Bone marrow (tissue), 2 donors: ENCODE measurements at regions not wholly inside any gene's neighbourhood (a gene's known extent, or its start where the extent isn't known, plus 50 kb on each side); places are given as distances from the start of the nearest gene placed in this dataset.

Experiments
- DNase-seq, 2 donors: peaks; one replicate each; lab custom pipeline; 2025; lab: John Stamatoyannopoulos, UW

DNA sequence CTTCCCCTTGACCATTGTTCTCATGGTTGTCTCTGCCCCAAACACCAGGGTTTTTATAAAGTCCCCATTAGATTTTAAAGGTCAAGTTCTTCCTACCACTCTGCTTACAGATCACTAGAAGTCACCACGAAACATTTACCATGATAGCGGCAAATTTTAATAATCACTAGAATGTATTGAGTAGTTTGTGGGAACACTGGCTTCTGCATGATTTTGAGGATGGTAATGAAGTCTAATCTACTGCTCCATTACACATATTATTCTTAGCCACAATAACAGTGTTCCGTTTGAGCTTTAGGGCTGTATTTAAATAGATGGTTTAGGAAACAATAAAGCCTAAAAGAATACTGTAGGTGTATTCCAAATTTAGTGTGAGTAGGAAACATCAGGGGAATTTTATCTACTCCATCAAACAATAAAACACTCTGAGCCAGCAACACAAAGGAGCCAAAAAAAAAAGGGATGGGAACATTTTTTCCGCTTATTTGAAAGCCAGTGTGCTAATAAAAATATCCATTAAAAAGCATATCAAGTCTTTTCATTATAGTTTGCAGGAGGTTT, 49.7 kb downstream of the KLF12 start:
- no peak for DNase-seq

DNA sequence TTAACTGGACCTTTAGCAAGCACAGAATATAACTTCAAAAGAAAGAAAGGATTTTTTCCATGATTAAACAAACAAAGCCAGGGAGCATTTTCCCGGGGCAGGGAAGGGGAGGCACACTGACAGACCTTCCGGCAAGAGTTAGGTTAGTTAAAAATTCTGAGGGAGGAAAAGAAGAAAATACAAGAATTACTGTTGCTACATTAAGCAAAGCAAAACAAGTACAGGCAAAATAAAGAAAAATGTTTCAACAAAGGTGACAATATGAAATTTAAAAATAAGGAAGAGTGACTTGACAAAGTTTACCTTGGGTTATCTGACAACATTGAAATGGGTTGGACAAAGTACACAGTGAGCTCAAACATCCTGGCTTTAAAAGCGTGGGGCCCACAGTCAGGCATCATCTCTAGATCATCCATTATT, 51.5 kb downstream of the KLF12 start:
- no peak for DNase-seq

DNA sequence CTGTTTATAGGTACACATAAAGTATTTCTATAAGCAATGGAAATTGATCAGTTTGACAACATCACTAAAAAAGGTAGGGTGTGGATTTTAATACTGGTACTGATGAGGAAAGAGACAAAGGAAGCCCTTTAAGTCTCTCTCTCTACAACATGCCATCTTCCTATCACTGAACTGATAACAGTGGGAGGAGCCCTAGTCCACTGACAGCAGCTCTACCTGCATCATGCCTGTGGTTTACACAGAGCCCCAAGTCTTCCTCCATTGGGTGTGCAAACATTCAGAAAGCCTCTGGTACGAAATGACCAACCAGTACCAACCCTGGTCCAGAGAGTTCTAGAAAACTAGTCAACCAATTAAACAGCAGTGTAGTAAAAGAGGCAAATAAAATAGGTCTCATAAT, 53.4 kb downstream of the KLF12 start:
- no peak for DNase-seq

DNA sequence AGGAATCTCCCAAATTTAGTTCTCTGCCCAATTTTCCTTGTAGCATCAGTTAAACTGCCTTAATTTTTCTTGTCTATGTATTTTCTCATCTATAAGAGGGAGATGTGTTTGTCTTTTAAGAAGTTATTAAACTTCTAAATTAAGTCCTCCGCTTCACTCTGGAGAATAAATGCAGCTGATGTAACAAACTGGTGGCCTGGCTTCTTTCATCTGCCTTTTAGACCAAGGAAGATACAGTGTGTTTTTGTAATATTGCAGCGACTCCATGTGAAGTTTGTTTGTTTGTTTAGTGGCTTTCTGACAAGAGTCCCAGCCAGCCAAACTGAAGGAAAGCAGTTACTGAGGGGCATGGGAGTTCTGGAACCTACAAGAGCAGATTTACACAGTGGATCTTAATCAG, 56.4 kb downstream of the KLF12 start:
- DNase-seq: no peak

DNA sequence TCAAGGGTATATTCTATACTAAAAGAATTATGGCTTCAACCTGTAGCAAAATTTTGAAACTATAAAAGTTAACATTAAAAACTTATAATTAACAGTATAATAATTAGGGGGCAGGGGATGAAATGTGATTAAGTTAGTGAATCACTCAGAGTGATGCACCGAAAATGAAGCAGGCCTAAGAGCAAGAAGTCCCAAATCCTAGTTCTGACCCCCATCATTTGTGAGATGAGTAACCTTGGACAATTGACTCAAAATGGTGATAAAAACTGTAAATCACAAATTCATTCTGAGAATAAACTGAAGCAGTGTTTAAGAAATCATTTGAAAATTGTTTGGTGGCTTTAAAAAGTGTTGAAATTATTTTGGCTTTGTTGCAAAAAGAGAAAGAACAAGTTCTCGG, 56.8 kb downstream of the KLF12 start:
- no peak for DNase-seq

DNA sequence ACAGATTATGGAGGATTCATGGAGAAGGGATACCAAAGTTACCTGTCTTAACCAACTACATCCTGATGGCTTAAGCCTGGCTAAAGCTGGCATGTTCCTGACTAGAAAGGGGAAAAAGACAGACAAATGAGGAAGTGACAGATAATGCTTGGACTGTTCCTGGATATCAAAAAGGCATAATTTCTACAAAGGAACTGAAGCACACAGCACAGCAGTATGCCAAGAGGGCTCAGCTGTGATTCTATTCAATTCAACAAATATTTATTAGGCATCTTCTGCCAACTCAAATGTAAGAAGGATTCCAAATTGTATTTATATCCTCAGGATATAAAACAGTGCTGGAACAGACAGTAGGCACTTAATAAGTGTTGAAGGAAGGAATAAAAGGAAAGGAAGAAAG, 59.5 kb downstream of the KLF12 start:
- no peak for DNase-seq

DNA sequence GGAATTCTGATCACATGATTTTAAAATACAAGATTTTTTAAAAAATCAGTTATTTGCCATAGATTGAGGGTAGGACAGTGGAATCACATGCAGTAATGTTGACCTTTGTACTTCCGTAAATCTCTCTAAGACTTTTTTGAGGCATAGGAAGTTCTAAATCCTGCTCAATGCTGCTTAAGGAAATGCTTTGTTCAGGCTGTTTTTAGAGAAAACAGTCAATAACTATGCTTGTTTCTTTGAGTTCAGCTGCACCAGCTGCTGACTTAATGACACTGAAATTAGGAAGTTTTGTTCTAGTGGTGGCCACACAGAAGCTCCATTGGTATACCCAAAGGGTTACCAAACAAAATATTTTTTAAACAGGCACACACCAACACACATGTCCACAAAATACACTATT, 60.9 kb downstream of the KLF12 start:
- no peak for DNase-seq

DNA sequence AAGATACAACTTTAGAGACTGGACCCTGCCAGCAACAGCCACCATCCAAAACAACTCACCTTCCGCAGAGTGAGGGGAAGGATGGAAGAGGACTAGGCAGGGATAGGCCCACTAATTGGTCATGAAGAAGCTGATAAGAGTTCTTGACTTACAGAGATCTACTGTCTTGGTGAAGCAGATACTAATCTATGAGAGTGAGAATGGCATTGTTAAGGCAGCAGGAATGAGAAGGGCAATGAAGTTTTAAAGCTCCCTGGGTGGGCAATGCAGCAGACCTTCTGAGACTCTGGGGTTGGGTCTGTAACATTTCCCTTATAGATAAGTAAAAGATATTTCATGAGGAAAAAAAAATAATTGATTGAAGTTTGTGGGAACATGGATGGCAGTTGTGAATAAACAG, 63.7 kb downstream of the KLF12 start:
- no peak for DNase-seq

DNA sequence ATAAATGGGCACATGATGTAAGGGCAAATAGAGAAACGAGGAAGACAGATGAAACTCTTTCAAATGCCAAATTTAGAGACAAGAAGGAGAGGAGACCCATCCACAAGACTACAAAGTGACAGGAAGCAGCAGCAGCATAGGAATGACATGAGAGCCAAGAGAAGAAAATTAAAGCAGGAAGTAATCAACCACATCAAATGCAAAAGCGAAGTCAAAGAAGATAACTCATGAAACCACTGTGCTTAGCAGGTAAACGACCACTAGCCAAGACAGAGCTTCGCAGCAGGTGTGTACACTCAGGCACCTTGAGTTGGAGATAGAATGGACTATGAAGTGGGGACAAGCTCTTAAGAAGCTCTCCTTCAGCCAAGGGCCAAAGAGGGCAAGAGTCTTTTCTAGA, 64.1 kb downstream of the KLF12 start:
- no peak for DNase-seq

DNA sequence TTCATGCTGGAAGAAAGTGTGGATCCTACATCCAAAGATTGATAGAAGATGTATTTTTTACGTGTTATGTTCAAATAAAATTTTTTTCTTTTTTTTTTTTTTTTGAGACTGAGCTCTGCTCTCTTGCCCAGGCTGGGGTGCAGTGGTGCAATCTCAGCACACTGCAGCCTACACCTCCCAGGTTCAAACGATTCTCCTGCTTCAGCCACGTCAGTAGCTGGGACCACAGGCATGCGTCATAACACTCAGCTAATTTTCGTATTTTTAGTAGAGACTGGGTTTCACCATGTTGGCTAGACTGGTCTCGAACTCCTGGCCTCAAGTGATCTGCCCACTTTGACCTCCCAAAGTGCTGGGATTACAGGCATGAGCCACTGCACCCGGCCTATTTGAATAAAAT, 65.7 kb downstream of the KLF12 start:
- DNase-seq: no peak

DNA sequence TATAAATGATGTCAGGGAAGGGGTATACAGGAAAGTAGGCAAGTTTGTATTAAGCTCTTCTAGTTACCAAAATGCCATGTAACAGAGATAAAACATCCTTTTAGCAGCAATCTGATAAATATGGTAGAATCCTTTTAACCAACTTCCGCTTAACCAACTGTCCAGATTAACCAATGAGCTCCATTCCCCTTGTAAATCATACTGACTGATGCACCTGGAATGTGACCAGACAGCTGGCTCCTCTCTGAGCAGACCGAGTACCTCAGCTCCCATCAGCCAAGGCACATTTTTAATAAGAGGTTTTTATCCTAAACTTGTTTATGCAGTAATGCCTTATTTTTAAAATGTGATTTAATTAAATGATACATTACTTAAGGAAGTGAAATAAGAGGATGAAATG, 66.4 kb downstream of the KLF12 start:
- DNase-seq: no peak

DNA sequence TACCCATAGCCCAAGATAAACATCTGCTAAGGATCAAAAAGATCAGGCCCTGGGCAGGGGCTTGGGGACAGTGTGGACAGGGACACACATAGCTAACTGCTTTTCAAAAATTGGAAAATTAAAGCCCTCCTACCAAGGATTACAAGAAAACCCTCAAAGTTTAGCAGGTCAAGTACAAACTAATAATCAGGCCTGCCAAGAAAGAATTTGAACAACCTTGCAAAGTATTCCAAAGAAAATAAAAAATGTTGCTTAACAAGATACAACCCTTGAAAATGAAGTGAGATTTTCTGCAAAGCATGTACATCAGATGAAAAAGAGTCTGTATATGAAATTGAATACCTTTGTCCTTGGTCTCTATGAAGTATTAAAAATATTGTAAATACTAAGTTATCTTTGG, 67.3 kb downstream of the KLF12 start:
- DNase-seq: no peak

DNA sequence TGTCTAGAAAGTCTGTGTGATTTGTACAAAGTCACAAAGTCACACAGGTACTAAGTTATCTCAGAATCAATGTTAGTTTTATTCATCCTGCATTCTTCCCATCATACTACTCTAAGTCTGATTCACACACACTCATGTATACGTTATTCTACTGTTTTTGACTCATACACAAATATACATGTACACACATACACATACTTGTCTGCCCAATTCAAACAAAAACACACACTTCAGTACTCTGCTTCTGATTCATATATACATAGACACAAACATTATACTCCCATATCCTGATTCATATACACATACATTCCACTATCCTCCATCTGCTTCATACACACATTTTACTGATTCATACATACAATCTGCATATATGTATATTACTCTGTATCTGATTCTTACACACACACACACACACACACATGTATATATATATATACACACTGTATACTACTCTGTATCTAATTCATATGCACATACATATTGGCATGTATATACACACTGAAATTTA, 69.3 kb downstream of the KLF12 start:
- no peak for DNase-seq

DNA sequence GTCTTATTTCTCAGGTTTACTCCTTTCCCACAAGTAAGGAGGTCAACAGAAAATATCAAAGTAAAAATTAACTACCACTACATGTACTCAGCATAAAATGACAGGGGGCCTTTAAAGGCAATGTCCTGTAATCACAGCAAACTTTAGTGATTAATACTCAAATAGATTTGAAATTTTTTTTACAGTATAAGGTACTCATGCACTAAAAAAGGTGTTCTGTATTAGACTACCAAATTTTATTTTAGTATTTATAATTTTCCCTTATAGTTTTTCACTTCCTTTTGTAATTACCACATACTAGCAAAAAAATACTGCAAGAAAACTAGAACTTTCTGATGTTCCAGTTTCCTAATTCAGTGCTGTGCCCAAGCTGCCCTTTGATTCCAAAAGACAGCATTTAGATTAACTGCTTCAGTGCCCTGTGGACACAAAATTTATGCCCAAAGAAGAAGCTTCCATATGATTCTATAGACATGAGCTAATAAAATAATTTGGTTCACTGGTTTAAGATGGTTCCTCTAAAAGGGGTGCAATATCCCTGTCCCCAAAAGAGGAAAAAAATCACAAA, 70.6 kb downstream of the KLF12 start:
- no peak for DNase-seq

DNA sequence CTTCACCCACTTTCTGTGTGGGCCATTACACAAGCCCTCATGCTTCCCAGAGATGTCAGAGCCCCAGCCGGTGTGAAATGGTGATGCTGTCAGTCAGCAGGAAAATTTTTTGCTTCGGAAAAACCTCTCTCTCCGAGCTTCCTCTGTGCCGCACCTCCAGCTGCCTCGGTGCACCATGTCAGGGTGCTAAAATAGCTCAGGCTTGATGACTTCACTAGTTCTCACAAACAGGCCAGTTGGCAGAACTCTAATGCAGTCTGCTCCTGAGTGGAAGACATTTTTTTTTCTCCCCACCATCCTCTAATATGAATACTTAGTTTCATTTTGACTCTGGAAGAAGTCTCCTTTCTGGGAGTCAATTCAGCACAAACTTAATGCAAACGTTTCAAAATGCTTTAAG, 71.3 kb downstream of the KLF12 start:
- no peak for DNase-seq

DNA sequence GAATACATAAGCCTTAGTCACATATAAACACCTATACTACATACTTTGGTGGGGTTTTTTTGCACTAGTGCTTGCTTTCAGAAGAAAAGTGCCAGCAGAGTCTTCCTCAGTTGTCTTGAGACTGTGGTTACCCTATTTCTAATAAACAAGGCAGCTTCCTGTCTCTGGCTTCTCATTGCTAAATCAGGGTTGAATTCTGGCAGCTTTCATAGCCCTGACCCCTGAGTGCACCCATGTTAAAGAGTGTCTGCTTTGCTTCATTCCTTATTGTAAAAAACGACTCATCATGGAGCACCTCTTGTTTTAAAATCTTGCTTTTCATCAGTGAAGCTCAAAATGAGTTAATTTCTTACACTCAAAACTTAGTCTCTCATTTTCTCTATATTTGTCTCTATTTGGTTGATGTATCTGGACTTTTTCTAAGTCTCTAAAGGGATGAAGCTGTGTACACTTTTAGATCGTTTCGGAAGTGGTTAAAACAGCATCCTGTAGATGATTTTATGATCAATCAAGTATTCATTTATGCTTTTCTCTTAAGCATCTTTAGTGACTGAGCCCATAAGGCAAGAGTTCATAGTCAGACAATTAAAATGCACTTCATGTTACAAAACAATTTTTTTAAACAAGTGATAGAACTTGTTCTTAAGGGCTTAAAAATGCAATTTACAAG, 72.1 kb downstream of the KLF12 start:
- DNase-seq: no peak

DNA sequence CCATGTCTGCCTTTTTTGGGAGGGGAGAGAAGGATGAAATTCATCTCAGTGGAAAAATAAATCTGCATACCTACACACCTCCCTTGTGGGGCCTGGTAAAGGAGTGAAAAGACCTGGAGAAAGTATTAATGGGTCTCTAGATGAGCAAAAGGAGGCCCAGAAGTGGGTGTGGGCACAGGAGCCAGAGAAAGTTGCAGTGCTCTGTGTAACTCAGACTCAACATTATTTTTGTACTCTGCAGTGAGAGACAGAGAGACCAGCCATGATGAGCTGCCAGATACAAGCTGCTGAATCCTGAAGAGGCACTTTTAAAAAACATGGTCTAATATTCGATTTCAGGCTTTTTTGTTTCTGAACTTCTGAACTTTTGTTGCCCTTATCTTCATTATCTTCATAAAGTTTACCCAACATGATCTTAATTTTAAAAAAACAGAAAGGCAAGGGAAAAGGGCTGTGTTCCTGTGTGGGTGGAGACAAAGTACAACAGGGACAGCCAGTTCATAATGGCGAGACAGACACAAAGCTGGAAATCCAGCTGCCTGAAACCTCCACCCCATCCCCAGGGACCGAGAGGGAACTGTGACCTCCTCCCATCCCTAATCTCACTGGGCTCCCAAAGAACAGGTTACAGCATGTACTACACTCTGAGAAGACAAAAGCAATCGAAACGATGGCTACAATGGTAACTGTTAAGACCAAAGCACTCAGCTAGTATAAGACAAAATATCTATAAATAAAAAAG, 77.2 kb downstream of the KLF12 start:
- no peak for DNase-seq

DNA sequence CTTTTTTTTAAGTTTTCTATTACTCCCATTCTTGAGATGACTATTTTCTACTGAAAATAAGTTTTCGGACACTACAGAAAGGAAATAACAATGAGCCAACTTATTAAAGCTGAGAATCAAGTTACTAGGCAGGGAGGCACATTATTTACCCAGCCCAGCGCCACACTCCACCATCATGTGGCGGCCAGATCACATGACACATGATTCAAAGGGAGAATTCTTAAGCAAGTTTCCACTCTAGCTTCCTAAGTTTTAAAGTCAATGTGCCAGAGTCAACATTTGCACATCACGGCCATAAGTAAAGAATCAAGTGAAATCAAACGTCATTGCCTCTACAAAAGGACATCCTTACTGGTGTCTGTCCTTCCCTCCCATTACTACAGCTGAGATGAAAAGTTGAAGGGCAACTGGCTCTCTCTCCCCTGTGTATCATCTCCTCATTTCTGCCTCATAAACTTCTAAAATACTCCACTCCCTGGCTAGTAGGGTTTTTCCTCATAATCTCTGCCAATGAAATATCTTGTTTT, 81.7 kb downstream of the KLF12 start:
- DNase-seq: no peak

DNA sequence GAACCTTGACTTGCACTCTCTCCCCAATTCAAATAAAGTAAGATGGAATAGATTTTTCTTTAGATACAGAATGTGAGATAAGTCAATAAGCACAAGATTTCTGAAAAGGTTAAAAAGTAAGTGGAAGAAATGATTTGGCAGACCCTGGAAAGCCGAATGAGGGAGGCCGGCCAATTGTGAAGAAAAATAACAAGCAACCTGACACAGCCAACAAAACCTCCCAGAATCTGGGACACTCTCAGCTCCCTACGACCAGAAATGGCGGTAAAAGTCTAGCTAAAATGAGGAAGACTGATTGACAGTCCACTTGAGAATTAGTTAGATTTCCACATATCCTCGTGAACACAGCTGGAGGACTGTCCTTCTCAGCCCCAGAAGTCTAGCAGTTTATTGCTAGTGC, 85.4 kb downstream of the KLF12 start:
- DNase-seq: no peak

DNA sequence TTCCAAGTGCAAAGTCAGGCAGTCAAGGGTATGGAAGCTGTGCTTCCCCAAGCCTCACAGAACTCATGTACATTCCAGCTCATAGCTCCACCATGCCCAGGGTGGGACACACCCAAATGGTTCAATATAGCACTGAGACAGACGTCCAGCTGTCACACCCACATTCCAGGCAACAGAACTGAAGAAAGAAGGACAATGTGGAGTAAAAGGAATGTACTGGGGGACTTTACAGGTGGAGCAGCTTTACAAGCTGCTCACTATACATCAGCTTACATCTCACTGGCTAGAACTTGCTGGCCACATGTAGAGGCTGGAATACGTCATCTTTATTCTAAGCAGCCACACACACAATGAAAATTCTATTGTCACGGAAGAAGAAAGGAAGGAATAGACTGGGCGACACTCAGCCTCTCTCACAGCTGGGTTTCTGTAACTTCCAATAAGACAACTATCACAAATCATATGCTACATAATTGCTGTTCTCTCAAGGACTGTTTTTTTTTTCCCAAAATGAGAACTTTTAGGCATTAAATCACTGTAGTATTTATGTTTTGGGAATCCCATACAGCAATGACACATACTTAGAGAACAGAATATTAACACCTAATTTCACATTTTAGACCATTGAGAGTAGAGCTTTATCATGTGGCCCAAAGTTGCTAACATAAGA, 86.1 kb downstream of the KLF12 start:
- DNase-seq: no peak

DNA sequence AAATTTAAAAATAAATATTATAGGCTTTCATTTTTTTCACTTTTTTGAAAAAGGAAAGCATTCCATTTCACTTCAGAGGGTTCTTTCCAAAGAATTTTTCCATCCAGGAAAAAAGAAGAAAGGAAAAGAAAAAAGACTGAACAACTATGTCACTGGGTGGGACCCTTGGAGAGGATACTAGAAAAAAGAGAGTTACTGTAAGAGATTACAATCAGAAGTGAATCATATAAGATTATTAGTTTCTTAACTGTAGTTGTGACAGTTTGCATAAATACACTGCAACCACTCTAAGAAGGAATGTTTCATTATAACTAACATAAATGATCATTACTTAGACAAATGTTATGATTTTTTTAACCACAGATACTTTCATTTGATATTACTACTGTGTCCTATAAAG, 87.8 kb downstream of the KLF12 start:
- no peak for DNase-seq

DNA sequence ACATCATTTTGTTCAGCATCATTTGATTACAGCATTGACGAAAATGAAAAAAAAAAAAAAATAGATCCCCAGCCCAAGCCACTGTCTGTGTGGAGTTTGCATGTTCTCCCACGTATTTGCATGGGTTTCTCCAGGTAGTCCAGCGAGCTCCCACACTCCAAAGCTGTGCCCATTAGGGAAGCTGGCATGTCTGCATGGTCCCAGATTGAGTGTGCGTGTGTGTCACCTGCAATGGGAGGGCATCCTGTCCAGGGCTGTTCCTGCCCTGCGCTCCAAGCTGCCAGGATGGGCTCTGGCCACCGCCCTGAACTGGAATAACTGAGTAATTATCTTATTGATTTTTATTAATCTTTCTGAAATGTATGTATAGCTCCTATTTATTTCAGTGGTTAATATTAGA, 88.6 kb downstream of the KLF12 start:
- no peak for DNase-seq
